Activated CD4-positive, alpha-beta T cell treated with anti-CD3 and anti-CD28 coated beads, Interleukin-2, amount 50 U/mL, for 24 hours (primary cell): ENCODE measurements at regions not wholly inside any gene's neighbourhood (a gene's known extent, or its start where the extent isn't known, plus 50 kb on each side); places are given as distances from the start of the nearest gene placed in this dataset.

Experiments
- DNase-seq, 2 donors: peaks; one replicate each; pipeline ENCODE4 v3.0.0-alpha.2; 2020; ENCODE audit warnings: low read depth in 1 of 2, low spot score in 1 of 2

GRCh38 chr1:53378061-53378460 lies 50.2 kb upstream of the LRP8 start:
- DNase-seq, result no peak

- no peak for DNase-seq
These were observed 51.2 kb upstream of the LRP8 start for GRCh38 chr1:53378932-53379661.

DNA sequence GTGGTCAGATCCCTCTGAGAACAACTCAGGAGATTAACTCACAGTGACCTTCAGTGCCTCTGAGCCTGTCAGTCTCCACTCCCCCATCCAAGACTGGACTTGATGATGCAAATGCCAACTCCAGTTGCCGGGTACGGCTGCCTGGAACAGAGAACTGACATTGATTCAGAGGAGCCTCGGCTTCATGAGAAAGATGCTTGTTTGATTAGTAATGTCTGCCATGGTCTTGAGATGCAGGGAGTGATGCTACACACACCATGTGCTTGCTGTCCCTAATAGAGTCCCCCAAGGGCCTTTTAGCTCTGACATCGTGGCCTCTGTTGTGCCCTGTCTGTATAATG lies 51.8 kb upstream of the LRP8 start:
- DNase-seq, result no peak

DNA sequence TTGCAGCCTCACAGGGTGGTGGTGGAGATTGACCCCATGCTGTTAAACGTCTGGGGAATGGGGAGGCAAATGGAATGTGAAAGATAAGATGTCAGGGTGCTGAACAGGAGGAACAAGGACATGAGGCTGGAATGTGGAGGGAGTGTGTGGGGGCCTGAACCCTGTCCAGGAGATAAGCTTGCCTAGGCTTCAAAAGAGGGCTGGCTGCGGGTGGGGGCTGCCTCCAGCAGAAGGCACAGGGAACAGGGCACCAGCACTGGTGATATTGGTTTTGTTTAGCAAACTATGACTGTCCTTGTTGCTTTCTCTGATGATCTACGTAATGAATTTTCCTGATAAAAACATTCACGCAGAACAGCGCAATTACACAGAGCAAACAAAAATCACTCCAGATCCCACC lies 52.4 kb upstream of the LRP8 start:
- DNase-seq, result no peak

DNA sequence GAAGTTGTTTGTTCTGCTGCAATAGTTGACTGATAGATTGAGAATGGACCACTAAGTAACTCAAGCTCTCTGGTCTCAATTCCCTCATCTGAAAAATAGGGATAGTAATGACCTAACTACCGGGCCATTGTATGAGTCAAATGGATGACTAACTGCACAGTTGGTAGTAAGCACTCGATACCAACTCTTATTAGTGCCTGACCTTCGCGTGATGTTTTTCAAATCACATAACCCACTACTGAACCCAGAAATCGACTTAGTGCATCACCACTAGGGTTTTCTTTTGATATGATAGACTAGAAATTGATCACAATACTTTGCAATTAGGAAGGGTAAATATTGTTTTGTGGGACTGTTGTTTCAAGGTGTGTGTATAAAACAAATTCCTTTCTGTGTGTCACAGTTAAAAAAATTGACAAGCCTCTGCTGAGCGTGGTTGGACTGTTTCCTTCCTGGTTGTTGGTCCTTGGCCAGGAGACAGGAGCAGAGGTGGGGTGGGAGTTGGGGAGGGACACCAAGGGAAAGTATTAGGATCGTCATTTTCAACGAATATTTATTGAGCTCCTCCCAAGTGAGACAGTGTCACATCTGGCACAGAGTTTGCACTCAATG lies 54.0 kb upstream of the LRP8 start:
- DNase-seq, result no peak

GRCh38 chr1:53383136-53383870 lies 55.4 kb upstream of the LRP8 start:
- DNase-seq, result no peak

DNA sequence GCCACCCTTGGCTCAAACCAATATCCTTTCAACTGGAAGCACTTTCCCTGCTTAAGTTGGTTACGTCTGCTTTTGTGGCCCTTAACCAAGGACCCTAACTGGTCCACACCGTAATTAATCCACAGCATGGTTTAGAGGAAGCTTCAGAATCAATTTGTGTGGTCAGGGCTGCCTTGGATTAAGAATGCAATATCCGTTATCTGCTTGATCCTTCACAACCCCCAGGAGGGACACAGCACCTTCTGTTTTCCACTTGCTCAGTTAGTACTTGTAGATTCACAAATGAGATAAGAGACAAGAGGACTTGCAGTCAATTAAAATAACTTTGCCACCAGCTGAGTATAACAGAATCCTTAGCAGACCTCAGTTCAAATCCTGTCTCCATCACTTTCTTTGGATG lies 56.9 kb upstream of the LRP8 start:
- DNase-seq, result no peak

DNA sequence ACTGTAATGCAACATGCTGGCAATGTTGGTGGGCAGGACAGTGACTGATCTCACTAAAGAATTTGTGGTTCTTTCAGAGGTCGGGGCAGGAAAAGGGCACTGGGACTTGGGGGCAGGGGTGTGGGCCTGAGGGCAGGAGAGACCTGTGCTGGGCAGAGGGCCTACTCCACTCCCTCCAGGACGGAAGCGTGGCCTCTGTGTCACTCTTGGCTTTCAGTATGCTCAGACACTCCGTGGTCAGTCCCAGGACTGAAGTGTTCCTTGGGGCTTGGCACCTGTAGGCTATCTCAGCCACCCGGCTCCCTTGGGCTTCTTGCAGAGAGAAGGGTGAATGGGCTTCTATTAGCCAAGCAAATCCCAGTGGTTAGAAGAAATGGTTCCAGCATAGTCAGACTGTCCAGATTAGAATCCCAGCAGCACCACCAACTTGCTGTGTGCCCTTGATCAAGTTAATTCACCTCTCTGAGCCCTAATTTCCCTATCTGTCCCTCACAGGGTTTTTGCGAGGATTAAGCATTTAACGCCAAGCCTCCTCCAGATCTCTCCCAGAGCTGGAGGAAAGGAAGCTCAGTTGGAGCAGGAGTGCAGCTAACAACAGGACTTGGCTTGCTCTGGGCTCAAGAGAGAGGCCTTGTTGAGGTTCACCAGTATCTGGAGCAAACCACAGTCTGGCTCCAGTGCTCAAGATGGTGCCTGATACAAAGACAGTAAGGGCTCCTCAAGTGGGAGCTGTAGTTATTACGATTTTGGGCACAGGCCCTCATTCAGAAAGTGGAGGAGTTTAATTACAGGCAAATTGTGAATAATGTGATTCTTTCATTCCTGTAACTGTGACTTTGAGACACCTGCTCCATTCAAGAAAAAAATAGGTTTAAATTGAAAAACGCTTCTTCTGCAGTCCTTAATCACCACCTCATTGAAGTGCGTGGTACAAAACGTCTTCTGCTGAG lies 57.7 kb upstream of the LRP8 start:
- DNase-seq, result no peak

GRCh38 chr1:53388963-53389362 lies 61.1 kb upstream of the LRP8 start:
- DNase-seq, result no peak

- DNase-seq, result no peak
These were observed 62.4 kb upstream of the LRP8 start for GRCh38 chr1:53390261-53390660.

GRCh38 chr1:53390736-53391135 lies 62.9 kb upstream of the LRP8 start:
- no peak for DNase-seq

GRCh38 chr1:53391296-53391695 lies 63.4 kb upstream of the LRP8 start:
- no peak for DNase-seq

DNA sequence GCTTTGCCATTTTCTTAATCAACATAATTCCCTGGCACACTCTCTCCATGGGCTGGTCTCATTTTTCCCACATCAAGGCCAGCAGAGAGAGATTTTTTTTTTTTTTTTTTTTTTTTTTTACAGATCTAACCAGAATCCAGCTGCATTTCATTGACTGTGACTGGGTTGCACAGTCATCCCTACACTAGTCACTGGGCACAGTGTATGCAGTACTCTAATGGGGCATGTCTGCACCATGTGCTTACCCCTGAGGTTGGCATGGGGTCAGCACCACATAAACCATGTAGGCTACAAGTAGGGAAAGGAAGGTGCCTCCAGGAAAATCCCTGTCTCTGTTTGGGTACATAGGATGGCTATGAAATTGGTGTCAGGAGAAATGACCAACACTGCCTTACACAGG lies 64.1 kb upstream of the LRP8 start:
- DNase-seq, result no peak

- no peak for DNase-seq
These were observed 64.6 kb upstream of the LRP8 start for GRCh38 chr1:53392460-53392859.

DNA sequence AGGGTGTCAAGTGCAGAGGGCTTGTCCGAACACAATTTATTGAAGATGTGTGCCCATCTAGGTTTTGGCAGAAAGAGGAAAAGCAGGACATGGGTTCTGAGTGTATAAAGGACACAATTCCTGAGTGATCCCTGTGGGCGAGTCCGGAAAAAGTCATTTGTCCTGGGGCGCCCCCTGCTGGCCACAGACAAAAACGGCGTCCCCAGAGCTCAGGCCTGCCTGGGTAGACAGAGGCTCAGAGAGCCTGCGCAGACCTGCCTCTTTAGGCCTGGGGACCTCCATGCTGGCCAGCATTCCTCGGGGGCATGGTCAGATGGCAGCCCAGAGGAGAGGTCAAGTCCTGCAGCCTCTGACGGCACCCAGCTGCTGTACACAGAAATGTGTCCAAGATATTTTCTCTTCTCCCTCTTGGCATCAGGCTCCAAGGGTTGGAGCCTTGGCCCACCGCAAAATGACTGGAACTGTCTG lies 65.5 kb upstream of the LRP8 start:
- peak; percentile 66 to 68 for DNase-seq

DNA sequence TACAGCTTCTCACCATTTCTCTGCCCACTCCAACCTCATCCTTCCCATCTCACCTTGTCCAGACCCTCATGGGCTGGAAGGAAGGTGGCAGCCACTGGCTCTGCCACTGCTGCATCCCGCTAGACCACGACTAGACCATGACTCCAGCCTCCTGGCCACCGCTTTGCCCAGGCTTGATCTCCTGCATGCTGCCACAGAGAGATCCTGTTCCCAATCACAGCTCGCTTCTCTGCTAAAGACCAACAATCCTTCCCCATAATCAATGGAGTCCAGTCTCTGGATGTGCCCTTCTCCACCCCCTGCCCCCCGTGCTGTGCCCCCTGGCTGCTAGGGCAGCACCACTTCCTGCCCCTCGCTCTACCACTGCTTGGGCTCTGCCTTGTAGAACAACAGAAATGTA lies 64.9 kb upstream of the DMRTB1 start:
- no peak for DNase-seq

GRCh38 chr1:53395671-53396215 lies 63.5 kb upstream of the DMRTB1 start:
- no peak for DNase-seq

GRCh38 chr1:53396573-53397268 lies 62.5 kb upstream of the DMRTB1 start:
- no peak for DNase-seq

DNA sequence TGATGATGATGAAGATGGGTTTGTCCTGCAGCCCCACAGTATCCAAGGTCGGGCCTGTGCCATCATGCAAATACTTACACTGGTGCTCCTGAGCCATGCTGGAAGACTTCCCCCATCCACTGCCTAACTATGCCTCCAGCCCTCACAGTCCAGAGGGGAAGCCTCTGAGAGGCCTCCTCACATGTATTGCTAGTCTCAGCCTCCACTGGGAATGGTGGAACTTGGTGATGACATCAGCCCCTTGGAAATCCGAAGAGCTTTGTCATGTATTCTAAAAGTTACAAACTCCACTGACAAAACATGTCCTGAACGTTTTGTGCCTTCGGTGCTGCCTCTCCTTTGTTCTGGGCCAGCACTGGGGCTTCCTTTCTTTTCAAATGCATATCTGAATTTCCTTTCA lies 61.1 kb upstream of the DMRTB1 start:
- DNase-seq, result no peak

- DNase-seq, result no peak
These were observed 60.4 kb upstream of the DMRTB1 start for GRCh38 chr1:53398576-53399365.
